Left ventricle myocardium superior (tissue), 1 donor: ENCODE measurements at regions not wholly inside any gene's neighbourhood (a gene's known extent, or its start where the extent isn't known, plus 50 kb on each side); places are given as distances from the start of the nearest gene placed in this dataset.

ENCODE experiments used
- ATAC-seq: fragments of 200-7000 bp; cut with Tn5 transposase; one replicate; pipeline ENCODE4 v1.9.1; 2020; ENCODE audit warnings: mild to moderate bottlenecking, moderate library complexity
- DNase-seq: peaks from one replicate; pipeline ENCODE4 v3.0.0-alpha.2; 2020
- intact Hi-C: fragments of 100-400 bp; cut with micrococcal nuclease; formaldehyde crosslinking; loops from one replicate; pipeline ENCODE4 v1.11.0; 2022
- donor health status: DM: no; HTN: yes; CAD: no; lungs with severe emphysema.

DNA sequence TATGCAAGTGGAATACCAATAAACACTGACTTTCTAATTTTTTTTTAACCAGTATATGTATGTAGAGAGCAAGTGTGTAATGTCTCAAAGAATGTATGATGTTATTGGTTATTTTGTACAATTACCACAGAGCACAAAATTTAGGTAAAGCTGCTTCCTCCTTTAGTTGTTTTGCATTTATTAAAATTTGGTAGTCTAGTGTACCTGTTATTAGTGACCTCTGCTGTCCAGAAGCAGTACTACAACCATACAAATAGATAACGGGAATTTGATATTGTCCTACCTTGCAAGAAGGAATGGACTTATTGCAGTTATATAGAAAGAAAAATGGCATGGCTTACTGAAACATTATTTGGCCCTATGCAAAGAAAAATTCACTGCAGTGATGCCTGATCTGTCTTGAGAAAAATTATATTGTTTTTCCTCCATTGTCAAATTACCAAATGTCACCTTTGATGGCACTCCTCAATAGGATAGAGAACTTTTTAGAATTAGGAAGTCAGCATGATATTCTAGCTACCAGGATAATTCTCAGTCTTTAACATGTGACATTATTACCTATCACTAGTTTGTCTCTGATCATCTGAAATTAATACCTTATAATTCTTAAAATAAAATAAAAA lies 153.9 kb upstream of the RMST start:
- no peak for ATAC-seq
- intact Hi-C loops: loop anchor here (5.0 kb wide), 1 partner anchor 731 kb away; no protein-coding TSS in a partner anchor

DNA sequence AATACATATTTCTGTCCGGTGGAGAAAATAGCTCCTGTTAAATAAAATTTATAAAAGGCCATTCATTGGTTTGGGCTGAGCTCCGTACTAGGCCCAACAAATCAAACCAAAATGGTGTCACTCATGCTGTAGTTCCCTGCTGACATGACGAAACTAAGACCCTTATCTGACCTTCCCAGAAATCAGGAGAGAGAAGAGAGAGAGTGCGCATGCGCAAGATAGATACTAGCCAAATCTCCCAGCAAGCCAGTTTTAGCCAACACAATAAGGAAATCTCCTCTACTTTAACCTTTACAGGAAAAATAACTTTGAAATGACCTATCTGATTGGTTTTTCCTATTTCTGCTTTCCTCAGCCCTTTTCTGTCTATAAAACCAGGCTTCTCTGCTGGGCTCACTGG lies 152.7 kb upstream of the RMST start:
- DNase-seq (no peak), ATAC-seq (no peak)
- intact Hi-C loops: loop anchor here (5.0 kb wide), 1 partner anchor 733 kb away; no protein-coding TSS in a partner anchor

More for the DNA sequence above, 153.9 kb upstream of the RMST start:
- DNase-seq: no peak

DNA sequence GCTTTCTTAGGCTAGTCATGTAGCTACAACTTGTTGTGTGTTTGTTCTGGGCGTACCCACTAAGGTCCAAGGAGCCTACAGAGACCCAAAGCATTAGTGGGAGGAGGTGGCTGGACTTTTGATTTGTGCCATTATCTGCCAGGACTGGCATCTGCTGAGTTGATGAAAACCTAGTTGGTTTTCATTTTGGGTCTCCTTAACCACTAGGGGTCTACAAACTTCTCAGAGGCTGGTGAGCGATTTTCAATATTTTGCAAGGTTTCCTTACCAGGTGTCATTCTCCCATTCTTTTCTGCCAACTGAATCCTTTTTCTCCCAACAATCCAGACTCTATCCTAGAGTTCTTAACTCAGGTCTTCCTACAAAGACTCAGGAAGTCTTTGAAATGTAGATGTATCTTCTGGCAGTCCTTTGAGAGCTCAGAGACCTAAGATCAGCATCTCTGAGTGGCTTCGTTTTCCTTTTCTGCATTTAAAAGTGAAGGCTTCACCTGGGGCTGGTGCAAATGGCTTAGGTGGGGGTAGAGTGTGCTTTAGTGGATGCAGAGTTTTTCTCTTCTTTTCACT lies 150.0 kb upstream of the RMST start:
- intact Hi-C loops: no loop called here
- DNase-seq (no peak), ATAC-seq (no peak)

DNA sequence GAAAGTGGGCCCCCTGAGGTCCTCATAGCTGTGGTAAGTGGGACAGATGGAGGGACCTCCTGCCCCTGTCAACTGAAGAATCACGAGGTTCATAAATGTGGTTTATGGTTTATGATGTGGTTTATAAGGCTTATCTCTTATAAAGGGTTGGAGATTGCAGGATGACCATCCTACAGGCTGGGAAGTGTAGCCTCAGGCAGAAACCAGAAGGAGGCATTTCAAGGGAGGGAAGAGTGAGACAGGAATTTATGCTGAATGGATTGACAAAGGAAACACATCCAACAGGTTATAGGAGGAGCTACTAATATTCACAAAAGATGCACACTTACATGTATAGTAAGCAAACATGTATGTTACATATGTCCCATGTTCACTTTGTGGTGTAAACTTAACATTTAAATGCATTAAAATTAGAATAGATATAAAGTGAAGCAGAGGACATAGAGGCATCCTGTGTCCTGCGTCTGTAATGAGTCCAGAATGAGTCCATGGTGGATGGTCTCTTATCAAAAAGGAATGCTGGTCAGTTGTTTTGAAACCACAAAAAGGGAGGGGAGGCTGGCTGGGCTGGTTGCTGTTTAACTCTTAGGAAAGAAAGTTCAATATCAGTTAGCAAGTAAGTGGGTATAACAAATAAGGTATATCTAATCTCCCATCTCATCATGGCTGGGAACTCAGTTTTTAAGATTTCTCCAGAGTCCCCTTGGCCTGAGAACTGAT lies 149.0 kb upstream of the RMST start:
- no peak for ATAC-seq
- intact Hi-C loops: no loop called here
- DNase-seq: no peak

DNA sequence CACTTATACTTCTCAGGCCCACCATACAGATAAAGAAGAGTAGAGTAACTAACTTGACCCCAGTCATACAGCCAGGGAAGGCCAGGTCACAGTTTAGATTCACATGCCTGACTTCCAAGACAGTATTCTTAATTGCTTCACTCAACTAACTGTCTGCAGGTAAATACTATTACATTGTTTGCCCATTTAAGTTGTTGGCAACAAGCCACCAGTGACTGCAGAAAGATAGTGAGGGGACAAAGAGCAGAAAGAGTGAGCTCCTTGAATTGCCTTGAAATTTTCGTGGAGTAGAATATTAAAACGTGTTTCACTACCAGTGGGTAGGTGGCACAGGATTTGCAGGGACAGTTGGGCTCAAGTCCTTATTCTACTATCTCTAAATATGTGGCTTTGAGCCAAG lies 146.3 kb upstream of the RMST start:
- DNase-seq (no peak), ATAC-seq (no peak)
- intact Hi-C loops: no loop called here

DNA sequence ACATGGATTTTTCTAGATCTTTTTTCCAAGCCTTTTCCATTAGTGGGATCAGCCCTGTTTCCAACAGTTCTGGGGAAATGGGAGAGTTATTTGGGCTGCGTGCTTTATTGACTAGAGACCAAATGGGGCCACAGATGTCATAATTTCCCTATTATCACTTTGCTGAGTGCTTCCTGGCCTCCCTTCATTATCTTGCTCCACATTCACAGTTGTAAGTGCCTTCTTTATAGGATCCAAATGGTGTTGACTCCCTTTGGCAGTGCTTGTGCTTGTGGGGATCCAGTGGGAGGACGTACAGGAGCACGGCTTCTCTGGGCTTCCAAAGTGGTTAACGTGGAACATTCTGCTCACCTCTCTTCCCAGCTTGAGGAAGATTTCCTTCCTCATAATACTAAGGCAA lies 141.0 kb upstream of the RMST start:
- no peak for DNase-seq
- ATAC-seq: peak; percentile 49
- intact Hi-C loops: no loop called here

DNA sequence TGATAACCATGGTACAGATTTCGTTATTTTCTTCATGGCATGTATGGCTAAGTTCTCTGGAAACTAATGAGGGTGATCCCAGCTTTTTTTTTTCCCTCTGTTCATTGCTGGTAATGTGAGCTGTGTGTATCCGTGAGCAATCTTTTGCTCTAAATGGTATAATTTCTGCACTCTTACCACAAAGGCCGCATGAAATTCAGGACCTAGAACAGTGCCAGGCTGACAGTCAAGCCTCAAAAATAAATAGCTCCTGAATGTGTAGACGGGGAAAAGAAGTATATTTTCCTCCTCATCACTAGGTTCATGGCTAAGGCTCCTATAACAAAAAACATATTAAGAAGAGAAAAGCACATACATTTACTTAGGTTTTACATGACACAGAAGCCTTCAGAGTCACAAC lies 140.2 kb upstream of the RMST start:
- intact Hi-C loops: no loop called here
- ATAC-seq: no peak

DNA sequence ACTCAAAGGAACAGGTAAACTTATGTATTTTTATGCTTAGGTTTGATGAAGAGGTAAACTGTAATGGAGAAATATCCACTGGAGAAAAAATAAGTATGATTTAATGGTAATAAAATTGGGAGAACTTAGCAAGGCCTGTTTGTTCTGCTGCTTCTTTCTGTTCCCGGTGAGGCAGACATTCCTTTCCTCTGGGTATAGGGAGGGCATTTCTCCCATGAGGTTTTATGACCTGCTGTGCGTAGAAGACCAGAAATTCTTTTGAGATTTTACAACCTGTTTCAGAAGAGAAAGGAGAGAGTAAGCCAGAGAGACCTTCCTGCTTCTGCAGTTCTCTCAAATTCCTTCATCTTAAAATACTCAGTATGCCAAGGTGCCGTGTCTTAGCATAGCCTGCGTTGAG lies 139.4 kb upstream of the RMST start:
- ATAC-seq (no peak), DNase-seq (no peak)
- intact Hi-C loops: no loop called here

More for the DNA sequence above, 140.2 kb upstream of the RMST start:
- DNase-seq: no peak

DNA sequence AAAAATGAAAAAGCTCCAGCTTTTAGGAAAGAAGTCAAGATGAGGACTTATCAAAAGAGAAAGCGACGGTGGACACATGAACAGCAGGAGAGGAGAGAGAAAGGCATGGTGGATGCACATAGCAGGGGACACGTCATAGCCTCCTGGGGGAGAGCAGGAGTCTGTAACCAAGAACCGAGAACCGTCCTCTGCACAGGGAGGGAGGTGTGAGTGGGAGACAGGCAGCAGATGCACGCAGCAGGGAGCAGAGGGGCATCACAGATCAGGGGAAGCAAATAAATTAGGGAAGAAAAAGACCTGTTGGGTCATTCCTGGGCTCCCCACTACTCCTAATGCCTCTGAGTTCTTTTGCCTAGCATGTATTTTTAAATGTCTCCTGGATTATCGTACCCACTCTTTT lies 138.1 kb upstream of the RMST start:
- no peak for DNase-seq
- intact Hi-C loops: no loop called here
- ATAC-seq: no peak

DNA sequence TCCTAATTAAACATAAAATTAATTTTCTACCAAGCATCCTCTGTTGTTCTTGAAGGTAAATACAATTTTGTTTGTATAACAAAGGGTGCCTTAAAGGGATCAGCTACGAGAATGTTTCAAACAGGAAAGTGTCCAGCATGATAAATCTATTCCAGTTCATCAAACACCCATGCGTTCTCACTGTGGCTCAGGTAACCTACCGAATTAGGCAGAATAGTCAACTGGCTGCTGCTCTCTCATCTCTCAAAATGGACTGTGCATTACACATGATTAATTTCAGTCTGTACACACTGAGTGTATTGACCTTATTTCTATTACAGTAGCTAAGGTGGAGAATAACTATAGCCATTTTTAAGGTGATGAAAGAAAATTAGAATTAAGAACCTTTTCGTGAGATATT lies 127.5 kb upstream of the RMST start:
- ATAC-seq (no peak), DNase-seq (no peak)
- intact Hi-C loops: no loop called here

DNA sequence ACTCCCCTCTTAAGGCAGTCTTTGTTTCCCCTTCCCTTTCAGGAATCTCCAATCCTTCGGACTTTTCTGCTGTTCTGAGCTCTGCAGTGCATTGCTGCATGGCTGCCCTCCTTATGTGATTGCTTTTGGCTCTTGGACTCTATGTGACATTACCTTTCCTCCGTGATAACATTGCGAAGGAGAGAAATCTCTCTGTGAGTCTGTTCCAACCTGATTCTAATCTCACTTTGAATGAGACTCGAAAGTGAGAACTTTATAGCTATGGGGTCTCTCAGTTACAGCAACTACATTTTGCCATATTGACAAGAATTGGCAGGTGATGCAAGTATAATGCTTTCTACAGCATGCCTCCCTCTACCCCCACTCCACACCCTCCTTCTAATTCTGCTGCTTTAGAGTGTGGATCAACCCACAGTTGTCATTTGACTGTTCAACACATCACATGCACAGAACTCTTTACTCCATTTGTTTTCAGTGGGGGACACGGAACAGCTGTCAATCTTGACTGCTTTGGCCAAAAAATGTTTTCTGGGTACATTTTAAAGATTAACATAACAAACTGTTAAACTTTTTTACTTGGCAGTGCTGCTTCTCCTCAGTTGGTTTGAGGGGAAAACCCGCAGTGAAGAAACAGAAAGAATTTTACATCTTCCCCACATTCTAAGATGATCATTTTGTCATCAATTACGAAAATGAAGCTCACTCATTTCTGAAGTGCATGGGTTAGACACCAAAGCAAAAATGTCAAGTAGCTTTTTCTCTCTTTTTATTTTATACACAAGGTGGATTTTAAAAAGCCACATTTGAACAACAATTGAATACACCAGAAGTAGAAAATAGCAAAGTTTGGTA lies 125.5 kb upstream of the RMST start:
- DNase-seq: no peak
- intact Hi-C loops: no loop called here
- ATAC-seq: no peak

DNA sequence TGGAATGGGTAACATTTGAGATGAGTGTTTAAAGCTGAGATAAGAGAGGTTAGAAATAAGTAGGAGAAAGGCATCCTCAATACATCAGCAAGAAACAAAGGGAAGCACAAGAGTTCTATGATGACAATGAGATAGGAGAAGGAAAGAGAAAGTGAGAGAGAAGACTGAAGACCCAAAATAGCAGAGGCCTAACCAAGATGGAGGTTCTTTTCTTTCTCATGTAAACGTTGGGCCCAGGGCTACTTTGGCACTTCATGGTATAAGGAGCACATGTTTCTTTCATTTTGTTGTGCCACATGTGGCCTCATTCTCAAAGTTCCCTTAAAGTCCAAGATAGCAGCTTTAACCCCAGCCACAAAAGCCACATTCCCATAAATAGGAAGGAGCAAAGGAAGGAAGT lies 120.5 kb upstream of the RMST start:
- intact Hi-C loops: no loop called here
- ATAC-seq: no peak
- no peak for DNase-seq

DNA sequence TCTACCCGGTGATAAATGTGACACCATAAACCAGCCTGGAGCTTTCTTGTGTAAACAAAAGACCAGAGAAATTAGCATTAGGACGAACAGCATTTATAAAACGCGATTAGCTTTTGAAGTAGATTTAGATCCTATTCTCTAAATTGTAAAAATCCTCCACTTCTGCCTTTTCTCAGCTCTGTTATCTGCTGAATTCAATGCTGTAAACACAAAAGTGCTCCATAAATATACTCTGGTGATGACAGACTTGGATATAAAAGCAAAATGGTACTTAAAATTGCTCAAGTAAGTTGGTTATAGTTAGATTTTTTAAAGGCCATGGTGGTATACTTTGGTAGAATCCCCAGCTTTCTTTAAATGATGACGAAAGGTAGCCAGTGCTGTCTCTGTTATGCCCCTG lies 114.6 kb upstream of the RMST start:
- ATAC-seq: no peak
- DNase-seq: no peak
- intact Hi-C loops: no loop called here

DNA sequence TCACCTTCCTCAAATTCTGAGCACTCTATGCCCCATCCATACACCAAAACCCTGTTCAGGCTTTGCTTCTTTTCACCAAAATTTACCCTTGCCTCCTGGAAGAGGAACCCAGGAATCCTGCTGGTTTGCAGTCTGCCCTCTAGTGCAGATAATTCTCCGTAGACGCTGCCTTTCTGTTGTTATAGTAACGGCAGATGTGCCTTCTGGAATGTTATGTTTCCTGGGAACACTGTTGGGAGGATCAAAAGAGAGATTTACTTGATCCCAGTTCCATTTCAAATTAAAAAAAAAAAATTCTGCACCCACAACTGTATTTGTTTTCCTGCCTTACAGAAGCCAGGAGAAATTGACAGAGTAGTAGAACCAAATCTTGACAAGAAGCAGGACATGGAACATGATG lies 104.2 kb upstream of the RMST start:
- DNase-seq (no peak), ATAC-seq (no peak)
- intact Hi-C loops: no loop called here

DNA sequence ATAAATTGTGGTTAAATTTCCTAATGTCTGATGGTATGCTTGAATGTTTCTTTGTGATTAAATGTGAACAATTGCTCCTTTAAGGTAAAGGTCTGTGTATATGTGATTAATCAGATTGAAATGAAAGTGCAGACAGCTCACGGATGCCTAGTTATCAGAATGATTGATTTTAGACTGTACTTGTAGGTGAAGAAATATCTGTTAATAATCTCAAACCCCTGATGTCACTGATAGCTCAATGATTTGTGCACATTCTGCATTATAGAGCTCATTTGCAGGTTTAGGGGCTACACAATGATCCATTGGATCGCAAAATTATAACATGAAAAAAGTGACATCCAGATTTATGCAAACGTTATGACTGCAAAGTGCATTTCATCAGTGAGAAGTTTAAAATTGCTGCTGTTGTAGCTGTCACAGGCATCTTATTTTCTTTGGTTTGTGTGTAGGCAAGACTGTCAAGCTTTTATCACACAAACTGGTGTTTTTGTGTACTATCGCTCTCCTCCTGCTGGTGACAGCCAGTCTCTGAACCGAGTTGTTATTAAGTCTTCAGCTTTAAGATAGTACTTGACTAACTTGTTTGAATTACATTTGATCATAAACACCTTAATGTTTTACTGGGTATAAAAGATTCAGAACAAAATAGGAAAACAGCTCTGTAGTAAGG lies 103.4 kb upstream of the RMST start:
- no peak for ATAC-seq
- intact Hi-C loops: no loop called here
- no peak for DNase-seq

DNA sequence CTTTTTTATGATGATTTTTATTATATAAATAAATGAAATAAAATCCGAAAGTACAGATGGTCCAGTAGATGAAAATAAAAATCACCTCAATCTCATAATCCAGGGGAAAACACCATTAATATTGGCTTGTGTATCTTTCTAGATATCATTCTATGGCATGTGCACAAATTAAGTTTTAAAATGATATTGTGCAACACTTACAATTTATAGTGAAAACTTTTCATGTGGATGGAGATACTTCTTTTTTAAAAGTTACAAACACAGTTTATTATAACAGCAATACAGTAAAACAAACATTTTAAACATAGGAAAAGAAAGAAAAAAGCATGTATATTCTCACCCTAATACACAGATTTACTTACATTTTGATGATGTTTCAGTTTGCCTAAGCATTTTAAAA lies 98.9 kb upstream of the RMST start:
- no peak for ATAC-seq
- intact Hi-C loops: no loop called here

DNA sequence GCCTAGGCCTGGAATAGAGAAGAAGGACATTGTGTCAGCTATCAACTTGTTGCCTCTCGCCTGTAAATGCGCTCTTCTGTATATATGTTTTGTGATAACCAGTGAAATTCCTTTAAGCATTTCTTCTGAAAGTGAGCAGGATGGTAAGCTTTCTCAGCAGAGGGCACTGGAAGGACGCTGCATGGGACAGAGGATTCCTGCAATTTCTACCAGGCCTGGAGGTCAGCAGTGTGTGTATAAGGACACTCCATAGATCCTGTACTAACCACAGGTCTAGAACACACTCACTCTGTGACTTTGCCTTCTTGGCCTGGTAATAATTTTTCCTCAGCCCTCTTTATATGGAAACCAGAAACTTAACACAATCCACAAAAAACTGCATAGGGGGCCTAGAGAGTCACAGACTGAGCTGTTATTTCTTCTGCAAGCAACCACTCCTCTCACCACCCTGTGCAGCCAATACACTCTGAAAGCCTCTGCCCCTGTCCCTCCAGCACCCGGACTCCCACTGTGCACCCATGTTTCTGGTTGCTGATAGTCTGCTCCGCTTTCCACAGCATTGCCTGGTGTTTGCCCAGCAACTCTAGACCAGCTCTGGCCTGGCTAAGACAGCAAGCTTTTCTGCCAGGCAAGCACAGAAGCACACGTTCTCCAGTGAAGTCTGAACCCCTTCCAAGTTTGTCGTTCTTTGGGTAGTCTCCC lies 94.0 kb upstream of the RMST start:
- ATAC-seq: no peak
- intact Hi-C loops: no loop called here

More for the DNA sequence above, 98.9 kb upstream of the RMST start:
- no peak for DNase-seq

DNA sequence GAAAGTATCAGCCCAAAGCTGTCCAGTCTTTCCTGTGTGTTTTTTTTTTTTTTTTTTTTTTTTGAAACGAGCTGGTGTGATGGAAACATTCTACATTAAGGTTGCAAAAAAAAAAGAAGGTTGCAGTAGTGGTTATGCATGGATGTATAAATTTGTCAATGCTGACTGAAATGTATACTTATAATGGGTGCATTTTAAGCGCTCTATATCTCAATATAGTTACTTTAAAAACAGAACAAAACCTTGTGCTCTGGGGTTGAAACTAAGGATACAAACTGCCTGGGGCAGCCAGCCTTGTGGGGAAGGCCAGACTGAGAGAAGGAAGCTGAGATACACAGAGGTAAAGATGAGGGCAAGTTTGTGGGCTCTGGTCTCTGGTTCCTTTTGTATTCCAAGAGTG lies 87.3 kb upstream of the RMST start:
- no peak for ATAC-seq
- intact Hi-C loops: no loop called here

More for the DNA sequence above, 94.0 kb upstream of the RMST start:
- DNase-seq: no peak

DNA sequence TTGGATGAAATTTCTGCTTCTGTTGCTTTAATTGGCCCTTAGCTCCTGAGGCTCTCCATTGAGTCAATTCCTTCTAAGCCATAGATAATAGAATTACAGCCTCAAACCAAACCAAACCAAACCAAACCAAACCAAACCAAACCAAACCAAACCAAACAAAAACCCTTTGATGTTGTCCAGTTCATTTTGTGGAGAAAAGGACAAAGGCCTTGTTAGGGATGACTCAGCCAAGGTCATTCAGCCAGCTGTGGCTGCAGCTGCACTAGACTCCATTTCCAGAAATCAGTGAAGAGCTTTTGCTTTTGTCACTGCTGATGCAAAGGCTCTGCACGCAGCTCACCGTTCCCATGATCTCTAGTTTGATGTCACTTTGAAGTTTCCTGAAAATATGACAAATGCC lies 82.2 kb upstream of the RMST start:
- no peak for DNase-seq
- intact Hi-C loops: no loop called here
- no peak for ATAC-seq

More for the DNA sequence above, 87.3 kb upstream of the RMST start:
- DNase-seq: no peak
